GM18505 (cell line): ENCODE measurements at regions not wholly inside any gene's neighbourhood (a gene's known extent, or its start where the extent isn't known, plus 50 kb on each side); places are given as distances from the start of the nearest gene placed in this dataset.
"Not testable (repeated sequence)": the region's sequence is repeated elsewhere in the genome, so short reads cannot be mapped to it uniquely, and the experiment has no call there.

Source experiments
- ATAC-seq: cut with Tn5 transposase; IDR thresholded peaks from one replicate; pipeline ENCODE4 v1.9.1; 2021; ENCODE audit not compliant: unreplicated experiment
- POLR2A ChIP-seq: IDR thresholded peaks from 4 replicates; pipeline ENCODE4 v1.6.1; 2011; ENCODE audit warnings: borderline replicate concordance; ENCODE audit not compliant: insufficient read depth, insufficient read length; ENCODE audit errors: extremely low read depth

DNA sequence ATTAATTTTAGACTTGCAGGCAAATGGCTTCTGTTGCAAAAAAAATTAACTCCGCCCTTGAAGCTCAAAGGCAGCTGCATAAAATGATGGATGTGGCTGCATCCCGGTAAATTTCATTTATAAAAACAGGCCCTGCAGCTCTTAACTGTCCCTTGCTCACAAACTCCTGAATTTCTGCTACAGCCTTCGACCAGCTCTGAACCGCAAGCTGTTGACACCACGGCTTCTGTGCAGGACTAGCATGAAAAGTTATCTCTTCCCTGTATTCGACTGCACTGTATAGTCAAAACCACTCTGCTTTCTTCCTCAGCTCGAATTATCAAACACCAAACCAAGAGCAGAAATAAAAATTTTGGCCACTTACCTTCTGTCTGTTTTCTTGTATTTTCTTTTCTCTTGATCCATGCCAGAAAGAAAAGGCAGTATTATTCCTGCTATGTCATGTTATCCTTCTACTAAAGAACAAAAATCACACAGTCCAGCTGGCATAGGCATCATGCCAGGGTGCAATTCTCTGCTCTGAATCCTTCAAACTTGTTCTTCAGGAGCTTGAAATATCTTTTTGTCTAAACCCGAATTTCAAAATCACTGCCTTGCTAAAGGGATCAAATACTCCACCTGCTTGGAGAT is 195.5 kb upstream of the NCAM2 start:
- ATAC-seq = no peak
- no peak for TF ChIP-seq POLR2A

DNA sequence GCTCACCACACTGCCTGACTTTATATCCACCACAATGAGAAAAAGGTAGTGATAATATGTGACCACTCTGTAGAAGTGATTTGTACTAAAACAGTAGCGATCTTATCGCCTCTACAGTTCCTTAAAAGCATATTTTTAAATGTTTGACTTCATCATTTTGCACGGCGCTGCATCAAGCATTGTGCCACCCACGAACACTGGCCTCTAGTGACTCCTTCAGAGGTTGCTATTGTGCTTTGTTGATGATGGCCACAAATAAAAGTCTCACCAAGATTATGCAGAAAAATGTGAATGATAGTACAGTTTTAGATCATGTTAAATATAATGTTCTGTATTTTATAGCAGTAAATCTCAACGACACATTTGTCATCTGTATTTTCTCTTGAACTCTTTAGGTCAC is 186.5 kb upstream of the NCAM2 start:
- no peak for ATAC-seq
- no peak for TF ChIP-seq POLR2A

DNA sequence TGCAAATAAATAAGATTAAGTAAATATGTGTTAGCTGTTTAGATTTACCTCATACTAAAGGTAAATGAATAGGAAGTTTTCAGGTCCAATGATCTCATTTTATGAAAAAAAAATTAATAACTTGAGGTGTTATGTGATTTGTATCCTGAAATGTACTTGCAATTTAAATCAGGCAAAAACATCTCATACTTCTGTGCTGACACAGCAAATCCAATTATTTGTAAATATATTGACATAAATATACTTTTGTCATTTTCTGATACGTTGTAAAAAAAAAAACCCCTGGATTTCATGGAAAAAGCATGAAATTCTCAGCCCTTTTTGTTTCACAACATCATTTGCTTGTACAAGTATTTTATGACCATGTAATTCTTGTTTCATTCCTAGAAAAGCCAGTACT is 184.1 kb upstream of the NCAM2 start:
- no peak for TF ChIP-seq POLR2A
- ATAC-seq = no peak

DNA sequence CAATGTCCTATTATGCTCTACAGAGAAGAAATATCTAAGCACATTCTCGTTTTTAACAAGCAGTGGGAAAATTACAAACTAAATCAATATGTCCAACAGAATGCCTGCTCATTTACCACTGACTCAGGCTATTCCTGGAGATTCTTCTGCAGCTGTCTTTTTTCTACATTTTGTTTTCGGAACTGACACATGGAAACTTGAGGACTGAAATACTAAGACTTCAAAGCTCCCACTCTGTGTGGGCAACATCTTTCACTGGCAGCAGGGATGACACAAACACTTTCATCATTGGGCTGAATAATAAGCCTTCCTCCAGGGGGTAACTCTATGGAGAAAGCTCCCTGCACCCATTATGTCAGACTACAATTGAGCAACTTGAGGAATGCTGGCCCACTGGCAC is 175.5 kb upstream of the NCAM2 start:
- ATAC-seq = no peak
- TF ChIP-seq POLR2A = no peak

DNA sequence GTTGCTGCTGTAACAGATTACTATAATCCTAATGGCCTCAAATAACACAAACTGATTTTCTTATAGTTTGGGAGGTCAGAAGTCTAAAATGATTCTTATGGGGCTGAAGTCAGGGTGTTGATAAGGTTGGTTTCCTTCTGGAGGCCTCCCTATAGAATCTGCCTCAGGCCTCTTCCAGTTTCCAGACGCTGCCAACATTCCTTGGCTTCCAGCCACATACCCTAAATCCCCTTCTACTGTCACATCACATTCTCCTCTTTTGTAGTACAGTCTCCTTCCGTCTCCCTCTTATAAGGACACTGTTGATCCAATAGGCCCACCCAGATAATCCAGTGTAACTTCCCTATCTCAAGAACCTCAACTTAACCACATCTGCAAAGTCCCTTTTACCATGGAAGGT is 145.3 kb upstream of the NCAM2 start:
- TF ChIP-seq POLR2A = no peak
- ATAC-seq = no peak

DNA sequence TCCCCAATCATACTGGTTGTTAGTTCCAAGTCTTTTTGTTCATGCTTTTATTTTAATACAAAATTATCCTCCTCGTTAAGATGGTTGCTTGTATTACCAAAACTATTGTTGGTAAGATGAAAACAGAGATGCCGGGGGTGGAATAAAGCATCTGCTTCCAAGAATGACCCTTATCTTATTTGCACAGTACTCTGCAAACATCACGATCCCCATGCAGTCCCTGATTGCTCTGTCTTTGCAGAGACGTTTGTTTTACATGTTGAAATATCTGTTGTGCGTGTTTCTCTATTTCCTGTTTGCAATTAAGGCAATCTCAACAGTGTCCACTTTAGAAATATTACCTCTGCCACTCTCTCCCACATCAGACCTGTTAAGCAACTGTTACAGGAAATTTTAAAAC is 141.3 kb upstream of the NCAM2 start:
- TF ChIP-seq POLR2A = no peak
- ATAC-seq = no peak

DNA sequence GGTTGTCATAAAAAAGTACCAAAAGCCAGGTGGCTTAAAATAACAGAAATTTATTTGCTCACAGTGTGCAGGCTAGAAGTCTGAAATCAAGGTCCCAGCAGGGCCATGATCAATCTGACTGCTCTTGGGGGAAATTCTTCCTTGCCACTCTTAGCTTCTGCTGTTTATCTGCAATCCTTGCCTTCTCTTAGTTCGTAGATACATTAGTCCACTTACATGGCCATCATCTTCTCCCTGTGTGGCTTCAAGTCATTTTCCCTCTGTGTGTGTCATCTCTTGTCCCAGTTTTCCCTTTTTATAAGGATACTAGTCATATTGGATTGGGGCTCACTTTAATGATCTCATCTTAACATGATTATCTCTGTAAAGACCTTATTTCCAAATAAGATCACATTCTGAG is 124.0 kb upstream of the NCAM2 start:
- no peak for ATAC-seq
- no peak for TF ChIP-seq POLR2A

DNA sequence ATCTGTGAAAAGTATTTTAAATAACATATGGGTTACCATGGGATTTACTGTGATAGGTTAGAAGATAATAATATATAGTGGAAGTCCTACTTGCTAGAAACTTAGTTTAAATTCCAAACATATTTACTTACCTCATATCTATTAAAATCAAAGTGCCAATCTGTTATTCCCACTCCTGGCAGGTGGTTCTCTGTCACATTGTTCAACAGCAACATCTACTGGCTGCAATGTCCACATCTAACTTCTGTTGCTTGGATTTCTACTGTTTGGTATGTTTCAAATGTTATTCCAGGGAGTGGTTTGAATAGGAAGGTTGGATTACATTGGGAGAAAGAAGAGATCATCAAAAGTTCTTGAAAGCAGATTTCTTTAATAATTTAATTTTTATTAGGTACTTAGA is 122.5 kb upstream of the NCAM2 start:
- no peak for TF ChIP-seq POLR2A
- ATAC-seq = no peak

DNA sequence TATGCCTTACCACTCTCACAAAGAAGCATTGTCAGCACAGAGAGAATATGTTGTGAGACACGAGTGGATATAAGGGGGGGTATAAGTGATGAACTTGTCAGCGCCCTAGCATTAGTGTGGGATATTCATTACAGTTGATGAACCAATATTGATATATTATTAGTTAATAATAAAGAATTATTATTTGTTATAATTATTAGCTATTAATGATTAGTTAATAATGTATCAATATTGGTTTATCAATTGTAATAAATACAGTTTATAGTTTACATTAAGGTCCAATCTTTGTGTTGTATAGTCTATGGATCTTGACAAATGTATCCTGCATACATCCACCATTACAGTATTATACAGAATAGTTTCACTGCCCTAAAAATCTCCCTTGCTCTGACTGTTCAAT is 120.2 kb upstream of the NCAM2 start:
- no peak for TF ChIP-seq POLR2A
- ATAC-seq = no peak

DNA sequence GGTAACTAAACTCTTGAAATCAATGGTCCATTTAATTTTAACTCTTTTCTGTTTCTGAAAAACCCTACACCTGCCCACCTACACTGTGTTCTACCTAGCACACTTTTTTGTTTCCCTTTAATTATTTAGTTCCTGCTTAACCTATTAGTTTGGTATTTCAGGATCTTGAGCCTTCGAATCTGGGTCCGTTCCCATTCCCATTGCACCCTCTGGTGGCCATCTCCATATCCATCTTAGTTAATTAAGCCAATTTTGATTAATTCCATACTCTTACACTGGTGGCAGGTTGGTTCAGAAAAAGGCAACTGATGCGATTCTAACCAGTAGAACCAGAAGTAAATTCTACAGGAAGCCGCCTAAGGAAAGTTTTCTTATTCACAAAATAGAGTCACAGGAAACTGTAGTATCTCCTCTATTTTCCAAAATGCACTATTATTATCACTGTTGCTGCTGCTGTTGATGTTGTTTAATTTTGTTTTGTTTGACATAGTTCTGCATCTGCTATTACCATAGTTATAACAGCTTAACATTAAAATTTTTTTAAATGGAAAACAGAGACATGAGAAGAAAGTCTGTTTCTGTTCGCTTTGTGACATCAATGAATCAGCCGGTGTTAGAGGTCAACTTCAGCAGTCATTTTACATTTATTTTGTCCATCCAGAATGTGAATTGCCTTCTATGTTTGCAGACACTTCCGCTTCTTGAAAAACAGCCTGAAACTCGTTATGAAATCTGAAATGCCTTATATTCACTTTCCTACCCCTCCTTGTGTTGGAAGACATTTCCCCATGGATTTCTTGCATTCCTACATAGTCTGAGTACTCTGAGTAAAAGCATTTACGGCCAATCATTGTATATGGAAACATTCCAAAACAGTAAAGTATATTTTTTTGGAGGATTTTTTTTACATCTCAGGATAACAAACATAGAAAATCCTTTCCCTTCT is 115.5 kb upstream of the NCAM2 start:
- no peak for ATAC-seq
- TF ChIP-seq POLR2A = no peak

DNA sequence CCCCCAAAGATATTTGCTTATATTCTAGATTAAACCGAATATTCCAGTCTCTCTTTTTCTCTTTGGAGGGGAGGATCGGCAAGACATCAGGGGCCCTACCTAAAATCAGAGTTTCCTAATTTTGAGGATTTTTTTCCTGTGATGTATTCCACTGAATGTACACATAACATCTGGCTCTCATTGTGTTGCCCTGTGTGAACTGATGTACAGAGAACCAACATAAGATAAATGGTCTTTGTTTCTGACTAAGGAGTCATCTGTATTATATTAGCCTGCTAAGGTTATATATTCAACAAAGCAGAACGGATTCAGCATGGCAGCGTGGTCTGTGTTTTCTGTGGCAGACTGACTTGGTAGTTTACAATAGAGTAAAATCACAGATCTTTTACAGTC is 114.8 kb upstream of the NCAM2 start:
- no peak for ATAC-seq

DNA sequence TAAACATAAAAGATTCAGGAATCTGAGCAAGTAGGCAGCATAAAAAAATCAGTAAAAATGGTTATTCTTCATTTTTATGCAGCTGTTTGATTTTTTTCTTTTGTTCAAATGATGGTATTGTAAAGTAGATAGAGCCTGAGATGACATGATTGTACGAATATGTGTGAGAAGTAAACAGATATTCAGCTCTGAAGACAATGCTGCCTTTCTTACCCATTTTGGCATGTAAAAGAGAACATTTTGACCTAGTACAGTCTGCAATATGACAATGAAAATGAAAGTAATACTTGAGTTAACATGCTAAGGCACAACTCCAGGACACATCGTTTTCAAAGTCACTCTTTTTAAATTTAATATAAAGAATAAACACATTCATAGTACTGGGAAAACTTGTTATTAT is 95.7 kb upstream of the NCAM2 start:
- TF ChIP-seq POLR2A = no peak

More for the DNA sequence above, 114.8 kb upstream of the NCAM2 start:
- no peak for TF ChIP-seq POLR2A

DNA sequence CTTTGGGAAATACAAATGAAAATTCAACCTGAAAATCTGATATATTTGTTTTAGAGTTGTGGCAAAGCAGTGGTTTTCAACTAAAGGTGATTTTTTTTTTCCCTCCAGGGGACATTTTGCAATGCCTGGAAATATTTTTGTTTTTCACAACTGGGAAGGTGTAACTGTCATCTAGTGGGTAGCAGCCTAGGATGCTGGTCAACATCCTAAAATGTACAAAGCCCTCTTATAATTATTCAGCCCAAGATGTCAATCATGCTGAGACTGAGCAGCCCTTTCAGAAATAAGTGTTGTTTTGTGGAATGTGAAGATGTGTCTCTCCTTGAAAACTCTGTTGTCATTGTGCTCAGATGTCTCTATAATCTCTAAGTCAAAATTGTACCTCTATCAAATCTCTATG is 95.2 kb upstream of the NCAM2 start:
- TF ChIP-seq POLR2A = no peak
- ATAC-seq = no peak

More for the DNA sequence above, 95.7 kb upstream of the NCAM2 start:
- ATAC-seq = no peak

DNA sequence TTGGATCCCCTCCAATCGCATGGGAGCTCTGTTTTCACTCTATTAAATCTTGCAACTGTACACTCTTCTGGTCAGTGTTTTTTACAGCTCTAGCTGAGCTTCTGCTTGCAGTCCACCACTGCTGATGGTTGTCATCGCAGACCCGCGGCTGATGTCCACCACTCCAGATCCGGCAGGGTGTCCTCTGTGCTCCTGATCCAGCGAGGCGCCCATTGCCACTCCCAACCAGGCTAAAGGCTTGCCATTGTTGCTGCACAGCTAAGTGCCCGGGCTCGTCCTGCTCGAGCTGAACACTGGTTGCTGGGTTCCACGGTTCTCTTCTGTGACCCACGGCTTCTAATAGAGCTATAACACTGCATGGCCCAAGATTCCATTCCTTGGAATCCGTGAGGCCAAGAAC is 70.7 kb upstream of the NCAM2 start:
- not testable (repeated sequence) for ATAC-seq
